ENCODE measurements at regions not wholly inside any gene's neighbourhood (a gene's known extent, or its start where the extent isn't known, plus 50 kb on each side); places are given as distances from the start of the nearest gene placed in this dataset.

- Mint-ChIP-seq H3K9me3 (no peaks in the 10 kb centered on the region), H3K27me3 (ENCODE audit: insufficient read depth) (no peaks in the 10 kb centered on the region), H3K4me1 (no peaks in the 10 kb centered on the region), H3K36me3 (ENCODE audit: low read depth) (no peaks in the 10 kb centered on the region), H3K4me3 (no peak overlapping the region), H3K27ac (no peak overlapping the region)
- no peaks in the 10 kb centered on the region for H3K4me1 ChIP-seq (ENCODE audit: control insufficient read depth, insufficient read depth, low read length)
- no peaks in the 10 kb centered on the region for H3K9me3 ChIP-seq (ENCODE audit: control insufficient read depth, low read length)
- no peaks in the 10 kb centered on the region for H3K36me3 ChIP-seq (ENCODE audit: control insufficient read depth, insufficient read depth, low read length)
- H3K27ac ChIP-seq (ENCODE audit: low read depth, low read length) = no peak overlapping the region
- 92 to 100% methylated on average over 1 to 2 of the region's 2 CpGs for WGBS, 2 experiments (ENCODE audit: insufficient coverage in 1 of 2, insufficient read length in 1 of 2)
- no peak for TF ChIP-seq CTCF (conservative IDR thresholded peaks at IDR 0.05)
- no peaks in the 10 kb centered on the region for H3K27me3 ChIP-seq (ENCODE audit: control insufficient read depth, insufficient read depth, low read length, poor library complexity, severe bottlenecking)
- H3K4me3 ChIP-seq (ENCODE audit: low read length) = no peak overlapping the region
- H3K9ac ChIP-seq (ENCODE audit: extremely low read depth, low read length, poor library complexity, severe bottlenecking) = no peak overlapping the region
- no peak for DNase-seq
These were observed 223.0 kb downstream of the AHR start for GRCh38 chr7:17521437-17521836.

DNA sequence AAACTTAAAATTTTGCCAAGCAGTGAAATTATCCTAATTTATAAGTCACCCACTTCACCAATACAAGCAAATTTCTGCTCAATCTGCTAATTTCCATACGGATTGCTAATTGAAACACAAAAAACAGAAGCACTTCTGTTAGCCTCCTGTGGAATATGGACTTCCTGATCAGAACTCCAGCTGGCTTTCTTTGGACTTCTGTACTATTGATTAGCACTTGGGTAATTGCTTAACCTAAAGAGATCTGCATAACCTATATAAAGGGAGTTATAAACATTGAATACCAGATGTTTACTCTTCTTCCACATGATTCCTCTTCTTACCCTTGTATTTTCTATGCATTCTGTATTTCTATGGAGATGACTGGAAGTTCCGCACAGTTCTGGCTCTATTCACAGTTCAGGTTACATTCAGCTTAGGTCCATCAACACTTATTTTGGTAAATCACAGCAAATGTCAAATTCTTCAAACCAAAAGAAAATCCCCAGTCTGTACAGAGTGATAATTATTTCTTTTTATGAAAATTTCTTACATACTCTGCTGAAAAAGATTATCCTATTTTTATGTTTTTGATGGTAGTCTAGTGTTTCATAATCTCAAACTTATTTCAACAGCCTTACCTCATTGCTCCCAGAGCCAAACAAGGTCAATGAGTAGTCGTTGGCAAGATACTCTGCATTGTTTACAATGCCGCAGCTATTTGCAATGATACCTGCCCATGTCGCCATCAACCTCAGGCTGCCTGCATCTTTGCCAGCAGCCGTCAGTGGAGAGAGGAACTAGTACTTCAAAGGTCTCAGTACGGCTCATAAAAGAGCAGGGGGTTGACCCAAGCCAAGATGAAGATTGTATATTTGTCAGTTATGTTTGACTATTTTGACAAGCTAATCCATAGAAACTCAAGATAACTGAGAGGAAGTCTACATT, 225.6 kb downstream of the AHR start:
- Mint-ChIP-seq H3K4me1 (no peaks in the 10 kb centered on the region), H3K36me3 (ENCODE audit: low read depth) (no peaks in the 10 kb centered on the region), H3K9me3 (no peaks in the 10 kb centered on the region), H3K4me3 (no peak overlapping the region), H3K27ac (no peak overlapping the region), H3K27me3 (ENCODE audit: insufficient read depth) (no peaks in the 10 kb centered on the region)
- Histone ChIP-seq H3K4me1 (ENCODE audit: control insufficient read depth, insufficient read depth, low read length) (no peaks in the 10 kb centered on the region), H3K9ac (ENCODE audit: extremely low read depth, low read length, poor library complexity, severe bottlenecking) (no peak overlapping the region), H3K27ac (ENCODE audit: low read depth, low read length) (no peak overlapping the region), H3K27me3 (ENCODE audit: control insufficient read depth, insufficient read depth, low read length, poor library complexity, severe bottlenecking) (no peaks in the 10 kb centered on the region), H3K9me3 (ENCODE audit: control insufficient read depth, low read length) (no peaks in the 10 kb centered on the region), H3K36me3 (ENCODE audit: control insufficient read depth, insufficient read depth, low read length) (no peaks in the 10 kb centered on the region), H3K4me3 (ENCODE audit: low read length) (no peak overlapping the region)
- DNase-seq = no peak
- no peak for TF ChIP-seq CTCF (conservative IDR thresholded peaks at IDR 0.05)
- 68 to 72% methylated on average over 6 to 7 of the region's 7 CpGs for WGBS, 2 experiments (ENCODE audit: insufficient coverage in 1 of 2, insufficient read length in 1 of 2)

DNA sequence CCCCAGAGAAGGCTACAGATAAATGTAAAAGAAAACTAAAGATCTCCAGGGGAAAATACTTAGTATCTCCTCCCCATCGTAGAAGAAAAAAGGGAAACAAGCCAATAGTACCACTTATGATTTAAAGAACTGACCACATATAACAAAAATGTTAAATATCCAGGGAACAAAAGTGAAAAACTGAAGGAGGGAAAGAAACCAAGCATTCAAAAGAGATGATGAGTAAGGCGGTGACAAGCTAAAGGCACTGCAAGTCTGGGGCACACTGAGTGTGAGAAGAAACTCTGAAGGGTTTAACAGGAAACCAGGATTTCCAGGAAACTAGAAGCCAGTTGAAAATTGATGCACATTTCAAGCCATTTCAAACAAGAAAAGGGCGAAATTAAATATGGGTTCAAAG, 226.3 kb downstream of the AHR start:
- H3K36me3 Mint-ChIP-seq (ENCODE audit: low read depth) = no peaks in the 10 kb centered on the region
- TF ChIP-seq CTCF (conservative IDR thresholded peaks at IDR 0.05) = no peak

More for the DNA sequence above, 226.3 kb downstream of the AHR start:
- Mint-ChIP-seq H3K27ac (no peak overlapping the region), H3K4me3 (no peak overlapping the region), H3K27me3 (ENCODE audit: insufficient read depth) (no peaks in the 10 kb centered on the region), H3K4me1 (no peaks in the 10 kb centered on the region), H3K9me3 (no peaks in the 10 kb centered on the region)
- Histone ChIP-seq H3K9ac (ENCODE audit: extremely low read depth, low read length, poor library complexity, severe bottlenecking) (no peak overlapping the region), H3K27ac (ENCODE audit: low read depth, low read length) (no peak overlapping the region), H3K4me1 (ENCODE audit: control insufficient read depth, insufficient read depth, low read length) (no peaks in the 10 kb centered on the region), H3K27me3 (ENCODE audit: control insufficient read depth, insufficient read depth, low read length, poor library complexity, severe bottlenecking) (no peaks in the 10 kb centered on the region), H3K4me3 (ENCODE audit: low read length) (no peak overlapping the region), H3K36me3 (ENCODE audit: control insufficient read depth, insufficient read depth, low read length) (no peaks in the 10 kb centered on the region), H3K9me3 (ENCODE audit: control insufficient read depth, low read length) (no peaks in the 10 kb centered on the region)
- 86 to 93% methylated on average over 2 to 3 of the region's 3 CpGs for WGBS, 2 experiments (ENCODE audit: insufficient coverage in 1 of 2, insufficient read length in 1 of 2)
- DNase-seq = no peak

All from endodermal cell (in vitro differentiated cells).